EL (cell line): ENCODE measurements at regions not wholly inside any gene's neighbourhood (a gene's known extent, or its start where the extent isn't known, plus 50 kb on each side); places are given as distances from the start of the nearest gene placed in this dataset.
"Not testable (repeated sequence)": the region's sequence is repeated elsewhere in the genome, so short reads cannot be mapped to it uniquely, and the experiment has no call there.

ENCODE experiments used
- DNase-seq: peaks from one replicate; pipeline ENCODE4 v3.0.0-alpha.2; 2016

DNA sequence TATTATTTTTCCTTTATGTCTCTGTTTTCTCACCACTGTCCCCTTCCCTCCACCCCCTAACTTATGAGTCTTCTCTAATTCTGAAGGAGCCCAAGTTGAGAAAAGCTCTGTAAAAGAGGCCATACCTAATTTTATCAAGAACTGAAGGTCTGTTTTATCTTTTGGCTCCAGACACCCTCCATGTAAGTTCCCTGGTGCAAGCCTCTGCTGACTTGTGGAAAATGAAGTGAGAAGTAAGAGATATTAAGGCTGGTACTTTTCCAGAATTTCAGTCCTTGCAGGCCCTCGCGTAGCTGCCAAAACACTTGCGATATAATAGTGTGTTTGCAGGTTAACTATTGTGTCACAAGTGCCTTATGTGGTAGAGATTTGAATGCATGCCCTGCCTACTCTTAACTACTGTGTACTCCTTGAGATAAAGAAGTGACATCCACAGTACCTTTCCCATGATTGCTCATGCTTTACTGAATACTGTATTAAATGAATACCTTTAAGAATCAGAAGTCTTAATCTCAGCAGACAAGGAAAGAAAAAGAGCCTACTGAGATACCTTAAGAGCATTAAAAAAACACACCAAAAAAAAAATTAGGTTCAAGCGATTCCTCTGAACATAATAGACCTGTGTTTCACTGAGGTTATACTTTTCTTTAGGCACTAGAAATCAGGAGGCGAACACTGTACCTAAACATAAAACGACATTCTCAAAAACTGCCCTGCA, 143.6 kb upstream of the ZNF184 start:
- no peak for DNase-seq

DNA sequence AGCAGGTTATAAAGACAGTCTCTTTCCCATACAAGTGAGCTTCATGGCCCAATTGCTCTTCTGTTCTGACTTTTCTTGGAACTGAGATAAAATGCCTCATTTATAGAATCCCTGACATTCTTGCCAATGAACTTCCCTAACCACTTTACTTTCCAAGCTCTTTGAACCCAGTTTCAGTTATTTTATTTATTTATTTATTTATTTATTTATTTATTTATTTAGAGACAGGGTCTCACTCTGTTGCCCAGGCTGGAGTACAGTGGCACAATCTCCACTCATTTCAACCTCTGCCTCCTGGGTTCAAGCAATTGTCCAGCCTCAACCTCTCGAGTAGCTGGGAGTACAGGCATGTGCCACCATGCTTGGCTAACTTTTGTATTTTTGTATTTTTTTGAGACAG, 138.5 kb upstream of the ZNF184 start:
- DNase-seq: no peak

DNA sequence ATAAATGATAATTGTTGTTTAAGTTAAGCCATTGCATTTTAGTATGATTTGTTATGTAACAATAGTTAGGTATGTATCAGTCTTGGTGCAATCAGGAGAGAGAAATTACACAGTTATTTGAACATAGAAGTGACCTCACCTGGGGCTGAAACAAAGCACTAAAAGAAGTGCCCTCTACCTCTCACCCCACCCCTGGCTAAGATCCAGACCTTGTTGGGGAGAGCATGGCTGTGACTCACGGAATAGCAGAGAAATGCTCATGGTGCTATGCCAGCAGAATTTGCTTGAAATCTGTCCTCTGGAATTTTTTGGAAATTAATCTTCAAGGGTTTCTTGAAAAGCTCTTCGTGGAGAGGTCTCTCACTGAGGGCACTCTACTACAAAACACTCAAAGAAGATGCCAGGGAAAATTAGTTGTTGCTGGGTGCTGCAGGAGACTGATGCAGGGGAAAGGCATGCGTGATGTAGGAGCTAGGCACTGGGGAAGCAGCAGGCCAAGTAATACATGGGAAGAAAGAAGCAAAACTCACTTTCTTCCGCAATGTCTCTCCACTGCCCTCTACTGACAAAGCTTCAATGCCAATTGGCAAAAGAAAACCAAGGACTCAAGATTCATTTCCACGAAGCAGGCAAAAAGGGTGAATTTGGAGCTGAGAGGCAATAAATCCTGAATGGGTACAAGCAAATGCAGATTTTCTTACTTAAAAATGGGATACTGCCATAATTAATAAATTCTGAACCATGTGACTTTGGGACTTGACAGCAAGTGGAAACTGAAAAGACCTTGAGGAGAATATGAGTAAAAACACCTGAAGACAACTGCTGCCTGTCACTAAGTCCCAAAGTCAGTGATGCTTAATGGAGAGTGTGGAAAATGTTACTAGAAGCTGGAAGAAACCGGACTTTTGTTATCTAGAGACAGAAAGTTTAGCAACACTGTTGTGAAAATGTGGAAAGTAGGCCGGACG, 136.3 kb upstream of the ZNF184 start:
- DNase-seq: peak; percentile 80

DNA sequence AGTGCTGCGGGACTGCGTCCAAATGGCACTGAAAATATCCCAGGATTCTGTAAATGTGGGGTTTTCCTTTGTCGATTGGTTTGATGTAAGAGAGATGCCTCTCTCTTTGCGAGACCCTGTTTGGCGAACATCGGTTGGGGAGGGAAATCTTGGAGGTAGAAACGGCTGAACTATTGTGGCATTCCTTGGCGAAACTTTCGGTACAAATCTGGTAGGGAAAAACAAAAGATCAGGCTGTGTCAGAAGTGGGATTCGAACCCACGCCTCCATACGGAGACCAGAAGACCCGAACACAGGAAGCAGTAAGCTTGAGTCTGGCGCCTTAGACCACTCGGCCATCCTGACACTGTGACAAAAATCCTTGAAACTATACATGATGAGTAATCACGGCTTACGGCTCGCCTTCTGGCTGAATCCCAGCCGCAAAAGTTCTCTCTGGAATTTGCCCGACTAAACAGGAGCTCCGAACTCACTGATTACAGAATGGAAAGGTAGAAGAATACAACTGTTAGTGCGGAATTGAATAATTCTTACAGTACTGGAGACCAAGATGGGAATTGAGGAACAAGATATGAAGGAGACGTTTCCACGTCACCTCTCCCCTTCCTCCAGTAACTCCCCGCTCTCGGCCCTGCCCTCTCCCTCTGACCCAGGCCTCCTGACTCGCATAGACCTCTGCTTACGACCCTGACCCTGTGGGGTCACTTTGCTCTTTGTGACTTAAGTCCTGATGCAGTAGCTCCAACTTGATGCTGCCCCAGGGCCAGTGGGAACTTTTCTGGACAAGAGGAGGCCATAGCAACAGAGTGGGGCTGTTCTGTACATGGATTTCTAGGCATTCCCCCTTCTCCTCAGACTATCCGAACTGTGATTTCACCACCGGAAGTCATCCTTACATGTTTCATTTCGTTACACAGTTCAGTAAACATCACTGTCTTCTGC, 132.8 kb upstream of the ZNF184 start:
- DNase-seq: peak; percentile 91

DNA sequence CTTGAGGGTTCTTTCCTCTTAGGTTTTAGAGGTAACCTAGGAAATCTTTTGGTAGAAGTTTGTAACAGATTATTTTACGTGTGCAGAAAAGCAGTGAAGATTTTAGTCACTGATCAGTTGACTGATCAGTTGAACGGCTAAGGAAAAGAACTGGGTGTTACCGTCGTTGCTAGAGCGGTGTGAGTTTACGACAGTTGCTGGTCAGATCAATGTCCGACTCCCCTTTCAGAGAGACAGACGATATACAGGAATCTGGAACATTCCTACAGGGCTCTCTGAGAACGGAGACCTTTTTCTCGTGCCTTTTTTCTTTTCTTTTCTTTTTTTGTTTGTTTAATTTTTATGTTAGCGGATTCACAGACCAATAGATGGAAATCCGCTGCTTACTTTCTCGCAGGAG, 132.1 kb upstream of the ZNF184 start:
- DNase-seq: peak; percentile 47

DNA sequence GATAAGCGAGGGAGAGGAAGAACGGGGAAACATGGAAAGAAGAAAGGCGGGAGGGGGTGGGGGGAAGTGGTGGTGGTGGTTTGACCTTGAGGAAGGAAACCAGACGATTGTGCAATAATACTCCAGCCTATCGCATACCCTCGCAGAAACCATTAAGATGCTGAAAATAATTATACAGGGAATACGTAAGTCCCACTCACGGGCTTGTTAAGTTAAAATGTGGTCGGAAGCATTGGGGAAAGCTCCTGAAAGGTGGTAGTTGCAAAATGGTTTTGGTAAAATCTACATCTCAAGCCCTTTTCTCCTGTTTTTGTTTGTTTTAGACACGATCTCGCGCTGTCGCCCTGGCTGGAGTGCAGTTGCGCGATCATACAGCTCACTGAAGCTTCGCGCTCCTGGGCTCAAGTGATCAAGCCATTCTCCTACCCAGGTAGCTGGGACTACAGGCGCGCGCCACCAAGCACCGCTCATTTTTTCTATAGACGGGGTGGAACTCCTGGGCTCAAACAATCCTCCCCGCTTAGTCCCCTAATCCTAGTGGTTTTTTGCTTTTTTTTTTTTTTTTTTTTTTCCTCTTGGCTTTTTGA, 128.9 kb upstream of the ZNF184 start:
- DNase-seq: peak; percentile 7

DNA sequence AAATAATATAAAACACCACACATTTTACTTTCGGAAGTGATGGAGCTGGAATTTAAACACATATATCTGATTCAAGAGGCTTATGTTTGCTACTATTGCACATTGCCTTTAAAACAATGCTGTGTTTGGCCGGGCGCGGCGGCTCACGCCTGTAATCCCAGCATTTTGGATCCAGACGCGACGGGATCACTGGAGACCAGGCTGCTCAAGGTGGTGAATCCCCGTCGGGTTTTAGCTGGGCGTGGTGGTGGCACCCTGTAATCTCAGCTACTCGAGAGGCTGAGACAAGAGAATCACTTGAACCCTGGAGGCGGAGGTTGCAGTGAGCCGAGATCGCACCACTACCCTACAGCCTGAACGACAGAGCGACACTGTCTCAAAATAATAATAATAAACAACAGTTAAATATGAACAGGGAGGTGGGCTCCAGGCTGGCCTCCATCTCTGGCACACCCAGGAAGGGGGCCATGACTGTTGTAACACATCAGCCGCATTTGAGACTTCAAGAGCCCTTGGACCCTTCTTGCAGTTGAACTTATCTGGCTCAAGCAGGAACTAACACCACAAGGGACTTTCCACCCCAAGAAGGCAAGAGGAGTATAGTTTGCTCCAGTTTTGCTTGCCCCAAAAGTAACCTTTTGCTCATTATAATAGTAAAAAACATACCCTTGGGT, 127.1 kb upstream of the ZNF184 start:
- DNase-seq: no peak

DNA sequence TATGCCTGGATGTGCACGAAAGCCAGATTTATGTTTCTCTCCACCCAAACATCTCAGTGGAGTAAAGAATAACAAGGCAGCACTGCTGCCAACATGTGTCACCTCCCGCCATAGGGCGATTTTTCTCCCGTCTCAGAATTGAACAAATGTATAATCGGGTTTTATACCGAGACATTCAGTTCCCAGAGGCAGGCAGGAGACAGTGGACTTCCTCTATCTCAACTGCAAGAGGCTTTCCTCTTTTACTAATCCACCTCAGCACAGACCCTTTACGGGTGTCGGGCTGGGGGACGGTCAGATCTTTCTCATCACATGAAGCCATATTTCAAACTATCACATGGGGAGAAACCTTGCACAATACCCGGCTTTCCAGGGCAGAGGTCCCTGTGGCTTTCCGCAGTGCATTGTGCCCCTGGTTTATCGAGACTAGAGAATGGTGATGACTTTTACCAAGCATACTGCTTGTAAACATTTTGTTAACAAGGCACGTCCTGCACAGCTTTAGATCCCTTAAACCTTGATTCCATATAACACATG, 124.2 kb upstream of the ZNF184 start:
- not testable (repeated sequence) for DNase-seq

DNA sequence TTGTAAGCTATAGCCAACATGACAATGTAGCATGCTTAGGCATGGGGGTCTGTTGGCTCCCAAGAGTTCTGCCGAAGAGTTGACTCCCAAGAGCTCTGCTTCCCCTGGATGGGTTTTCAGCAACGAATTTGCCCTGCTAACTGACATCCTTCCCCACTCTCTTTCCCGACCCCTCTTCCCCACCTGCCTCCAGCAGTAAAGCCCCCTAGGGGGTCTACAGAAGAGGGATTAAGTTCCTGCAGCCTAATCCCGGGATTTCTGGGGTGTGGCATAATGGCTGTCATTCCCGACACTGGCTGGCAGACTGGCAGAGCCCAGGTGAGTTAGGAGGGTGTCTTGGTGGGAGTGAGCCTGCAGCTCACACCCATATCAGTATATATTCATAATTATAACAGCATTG, 121.0 kb upstream of the ZNF184 start:
- DNase-seq: no peak

DNA sequence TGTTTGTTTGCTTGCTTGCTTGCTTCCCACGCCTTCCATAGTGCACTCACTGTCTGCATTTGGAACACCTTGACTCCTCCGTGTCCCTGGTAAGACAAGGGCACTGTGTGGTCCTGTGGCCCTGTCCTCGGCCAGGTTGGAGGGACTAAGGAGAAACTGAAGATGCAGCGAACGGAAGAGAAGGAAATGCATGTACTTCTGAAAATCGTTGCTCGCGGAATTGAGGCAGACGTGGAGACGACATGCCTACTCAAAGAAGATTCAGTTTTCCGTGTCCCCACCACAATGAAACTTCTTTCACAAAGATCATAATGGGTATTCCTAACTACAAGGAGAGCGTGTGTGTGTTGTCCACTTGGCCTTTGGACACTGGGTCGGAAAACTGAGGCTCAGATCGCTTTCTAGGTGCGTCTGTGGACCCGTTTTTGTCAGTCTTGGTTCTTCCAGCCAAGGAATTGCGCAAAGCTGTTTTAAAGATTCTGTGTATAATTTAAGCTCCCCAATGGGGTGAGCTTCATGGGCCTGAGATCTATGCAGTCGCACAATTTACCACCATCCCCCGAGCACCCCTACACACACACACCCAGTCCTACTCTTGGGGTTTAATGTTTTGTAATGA, 120.4 kb upstream of the ZNF184 start:
- peak; percentile 44 for DNase-seq

DNA sequence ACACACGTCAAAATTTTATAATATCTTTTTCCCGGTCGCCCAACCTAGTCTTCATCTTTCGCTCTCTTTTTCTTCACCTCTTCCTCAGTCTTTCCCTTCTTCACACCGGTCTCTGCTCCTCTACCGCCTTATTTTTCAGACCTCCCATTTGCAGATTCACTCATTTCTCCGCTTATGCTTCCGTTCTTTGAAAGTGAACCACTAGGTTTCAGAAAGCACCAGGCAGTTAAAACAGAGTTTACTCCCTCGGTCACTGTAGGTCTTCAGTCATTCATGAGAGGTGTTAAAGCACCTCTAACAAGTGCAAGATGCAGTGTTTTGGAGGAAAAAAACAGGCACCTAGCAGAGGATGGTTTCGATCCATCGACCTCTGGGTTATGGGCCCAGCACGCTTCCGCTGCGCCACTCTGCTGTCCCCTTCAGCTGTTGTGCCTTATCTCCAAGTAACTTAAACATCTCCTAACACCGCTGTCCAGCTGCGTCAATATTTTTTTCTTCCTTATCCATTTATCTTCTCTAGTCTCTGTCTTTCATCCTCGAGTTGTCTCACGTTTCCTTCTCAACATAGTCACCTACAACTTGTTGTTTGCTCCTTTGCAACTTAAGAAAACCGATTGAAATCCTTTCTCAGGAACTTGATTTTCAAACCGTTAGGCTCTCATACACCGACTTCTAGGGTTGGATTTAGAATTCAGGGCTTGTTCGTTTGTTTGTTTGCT, 119.7 kb upstream of the ZNF184 start:
- DNase-seq: peak; percentile 86

DNA sequence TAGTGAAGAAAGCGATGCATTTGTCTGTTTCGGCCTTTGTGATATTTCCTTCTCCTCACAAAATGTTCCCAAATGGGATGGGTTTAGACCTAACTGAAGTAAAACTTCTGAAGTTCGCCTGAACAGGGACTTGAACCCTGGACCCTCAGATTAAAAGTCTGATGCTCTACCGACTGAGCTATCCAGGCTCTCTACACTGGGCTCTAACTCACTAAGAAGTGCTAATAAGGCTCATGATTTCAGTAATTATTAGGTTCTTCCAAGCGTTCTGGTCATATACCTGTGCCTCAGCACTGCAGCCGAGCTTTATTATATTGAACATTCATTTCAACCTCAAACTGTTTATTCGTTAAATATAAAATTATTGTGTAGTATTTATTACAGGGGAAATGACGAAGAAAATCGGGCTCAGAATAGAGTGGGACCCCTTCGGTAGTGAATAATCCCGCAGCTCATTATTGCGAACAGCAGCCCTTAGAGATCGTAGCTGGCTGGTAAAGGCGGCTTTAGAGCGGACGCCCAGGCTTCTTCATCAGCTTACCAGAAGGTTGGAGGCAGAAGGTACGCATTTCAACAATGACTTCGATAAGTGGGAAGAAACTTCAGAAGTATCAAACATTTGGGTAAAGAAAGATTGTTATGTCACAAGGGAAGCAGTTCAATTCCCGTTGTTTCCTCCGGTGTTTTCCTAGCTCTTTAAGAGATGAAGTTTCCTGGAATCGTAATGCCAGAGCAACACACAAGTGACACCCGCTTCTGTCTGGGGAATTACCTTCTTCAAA, 119.0 kb upstream of the ZNF184 start:
- DNase-seq: peak; percentile 72

DNA sequence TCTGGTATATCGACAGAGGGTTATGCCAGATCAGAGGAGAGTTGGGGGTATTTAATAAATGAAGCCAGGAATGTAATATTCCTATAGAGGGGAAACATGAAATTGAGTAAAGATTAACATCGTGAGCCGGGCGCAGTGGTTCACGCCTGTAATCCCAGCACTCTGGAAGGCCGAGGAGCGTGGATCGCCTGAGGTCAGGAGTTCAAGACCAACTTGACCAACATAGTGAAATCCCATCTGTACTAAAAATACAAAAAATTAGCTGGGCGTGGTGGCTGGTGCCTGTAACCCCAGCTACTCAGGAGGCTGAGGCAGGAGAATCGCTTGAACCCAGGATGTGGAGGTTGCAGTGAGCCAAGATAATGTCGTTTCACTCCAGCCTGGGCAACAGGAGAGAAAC, 112.4 kb upstream of the ZNF184 start:
- DNase-seq: not testable (repeated sequence)

DNA sequence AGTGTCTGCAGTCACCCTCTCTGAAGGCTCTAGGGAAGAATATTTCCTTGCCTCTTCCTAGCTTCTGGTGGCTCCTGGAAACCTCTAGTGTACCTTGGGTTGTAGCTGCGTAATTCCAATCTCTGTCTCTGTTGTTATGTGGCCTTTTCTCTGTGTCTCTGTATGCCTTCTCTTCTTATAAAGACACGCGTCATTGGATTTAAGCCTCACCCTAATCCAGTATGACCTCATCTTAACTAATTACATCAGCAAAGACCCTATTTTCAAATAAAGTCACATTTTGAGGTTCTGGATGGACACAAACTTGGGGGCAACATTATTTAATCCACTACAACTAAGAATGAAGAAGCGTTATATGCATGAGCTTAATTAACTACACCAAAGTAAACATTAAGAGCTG, 111.4 kb upstream of the ZNF184 start:
- DNase-seq: no peak

DNA sequence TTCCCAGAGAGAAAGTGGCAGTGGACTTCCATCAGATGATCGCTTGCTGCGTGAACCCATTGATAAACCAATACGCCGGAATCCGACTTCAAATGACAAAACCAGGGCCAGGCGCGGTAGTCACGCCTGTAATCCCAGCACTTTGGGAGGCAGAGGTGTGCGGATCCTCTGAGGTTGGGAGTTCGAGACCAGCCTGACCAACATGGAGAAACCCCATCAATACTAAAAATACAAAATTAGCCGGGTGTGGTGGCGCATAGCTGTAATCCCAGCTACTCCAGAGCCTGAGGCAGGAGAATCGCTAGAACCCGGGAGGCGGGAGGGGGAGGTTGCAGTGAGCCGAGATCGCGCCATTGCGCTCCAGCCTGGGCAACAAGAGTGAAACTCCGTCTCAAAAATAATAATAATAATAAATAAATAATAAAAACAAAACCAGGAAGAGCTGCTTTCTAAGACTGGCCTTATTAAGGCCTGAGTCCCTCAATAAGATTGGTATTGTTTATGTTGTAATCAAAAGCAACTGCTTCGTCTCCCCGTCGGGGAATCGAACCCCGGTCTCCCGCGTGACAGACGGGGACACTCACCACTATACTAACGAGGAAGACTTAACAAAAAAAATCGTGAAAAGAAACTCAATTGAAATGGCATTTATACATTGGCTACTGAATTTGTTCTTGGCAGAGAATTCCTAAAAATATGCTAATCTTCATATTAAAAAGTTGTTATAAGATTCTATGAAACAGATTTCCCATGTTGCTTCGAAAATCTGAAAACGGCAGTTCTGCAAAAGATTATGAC, 110.2 kb upstream of the ZNF184 start:
- DNase-seq: peak; percentile 77

DNA sequence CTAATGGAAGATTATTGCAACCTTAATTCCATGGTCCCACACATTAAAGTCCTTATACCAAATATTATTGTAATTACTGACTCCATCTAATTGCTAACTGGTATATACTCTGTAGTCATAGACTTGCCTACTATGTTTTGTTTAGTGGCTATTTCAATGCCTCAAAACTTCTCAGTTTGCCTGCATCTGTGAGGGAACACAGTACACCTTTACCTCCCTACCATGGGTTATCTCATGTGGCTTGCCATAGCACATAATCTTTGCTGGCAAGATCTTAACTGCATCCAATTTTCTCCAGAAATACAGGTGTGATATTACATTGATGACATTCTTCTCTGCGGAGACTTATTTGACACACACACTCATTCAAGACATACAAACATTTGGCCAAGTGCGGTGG, 107.1 kb upstream of the ZNF184 start:
- DNase-seq: no peak

DNA sequence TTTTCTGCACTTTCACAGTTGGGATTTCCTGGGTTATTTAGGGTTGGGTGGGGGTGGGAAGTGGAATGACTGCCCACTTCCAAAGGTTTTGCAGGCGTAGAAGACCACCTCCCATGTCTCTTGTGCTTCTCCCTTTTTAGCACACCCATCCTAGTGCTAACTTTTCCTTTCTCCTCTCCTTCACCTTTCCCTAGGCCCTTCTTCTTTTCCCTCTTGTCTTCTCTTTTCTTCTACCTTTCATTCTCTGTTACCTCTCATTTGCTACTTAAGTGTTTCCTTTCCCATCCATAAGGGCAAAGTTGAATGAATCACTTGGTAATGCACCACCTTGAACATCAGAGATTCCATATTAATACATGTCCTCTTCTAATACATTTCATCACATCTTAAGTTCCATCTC, 105.0 kb upstream of the ZNF184 start:
- no peak for DNase-seq

DNA sequence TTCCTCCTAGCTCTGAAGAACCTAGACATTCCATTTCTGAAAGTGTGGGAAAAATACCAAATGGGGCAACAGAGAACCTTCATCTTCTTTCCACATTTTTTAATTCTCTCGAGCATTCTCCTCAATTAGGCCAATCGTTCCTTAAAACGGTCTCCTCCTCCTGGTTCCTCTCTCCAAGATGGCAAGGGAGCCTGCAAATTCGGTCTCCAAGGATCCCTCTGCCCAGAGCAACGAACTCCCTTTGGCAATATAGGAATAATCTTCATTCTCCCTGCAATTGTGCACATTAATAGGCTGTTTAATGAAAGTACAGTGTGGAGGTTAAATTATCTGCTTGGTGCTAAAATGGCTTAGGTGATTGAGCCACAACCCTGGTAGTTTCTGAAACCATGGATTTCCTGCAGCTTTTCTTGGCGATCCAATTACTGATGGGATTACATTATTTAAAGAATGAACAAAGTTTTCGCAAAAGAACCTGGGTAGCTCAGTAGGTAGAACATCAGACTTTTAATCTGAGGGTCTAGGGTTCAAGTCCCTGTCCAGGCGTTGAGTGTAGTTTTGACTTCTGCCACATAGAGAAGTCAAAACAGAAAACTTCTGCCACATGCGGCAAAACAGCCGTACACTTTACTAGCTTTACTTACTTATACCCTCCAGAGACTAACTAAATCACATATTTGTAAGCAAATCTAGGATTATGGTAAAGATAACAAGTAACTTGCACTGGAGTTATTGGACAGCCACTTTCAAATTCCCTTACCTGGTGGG, 102.9 kb upstream of the ZNF184 start:
- DNase-seq: peak; percentile 53
